ENCODE measurements at regions not wholly inside any gene's neighbourhood (a gene's known extent, or its start where the extent isn't known, plus 50 kb on each side); places are given as distances from the start of the nearest gene placed in this dataset.

GRCh38 chr3:153431076-153431475 is 269.1 kb downstream of the RAP2B start:
- no peak for TF ChIP-seq GTF2I (CRISPR knock-in tag; conservative IDR thresholded peaks at IDR 0.05)
- TF ChIP-seq E2F4 (CRISPR knock-in tag; IDR thresholded peaks at IDR 0.05; ENCODE audit: borderline replicate concordance, low read depth), result no peak
- TF ChIP-seq ZSCAN18 (CRISPR knock-in tag; IDR thresholded peaks at IDR 0.05), result no peak
- no peak for TF ChIP-seq SP1 (CRISPR knock-in tag; conservative IDR thresholded peaks at IDR 0.05)
- TF ChIP-seq ZNF138 (CRISPR knock-in tag; conservative IDR thresholded peaks at IDR 0.05), result no peak
- TF ChIP-seq SOX15 (CRISPR knock-in tag; IDR thresholded peaks at IDR 0.05), result no peak
- no peak for TF ChIP-seq HMGA2 (CRISPR knock-in tag; IDR thresholded peaks at IDR 0.05)
- no peak for TF ChIP-seq MLX (CRISPR knock-in tag; IDR thresholded peaks at IDR 0.05)
- TF ChIP-seq IRF1 (CRISPR knock-in tag; IDR thresholded peaks at IDR 0.05), result no peak
- no peak for TF ChIP-seq NFATC4 (CRISPR knock-in tag; IDR thresholded peaks at IDR 0.05)
- TF ChIP-seq ARID4B (CRISPR knock-in tag; IDR thresholded peaks at IDR 0.05; ENCODE audit: borderline replicate concordance), result no peak
- no peak for TF ChIP-seq NFYB (CRISPR knock-in tag; conservative IDR thresholded peaks at IDR 0.05; ENCODE audit: low read depth)
- TF ChIP-seq ZNF219 (CRISPR knock-in tag; IDR thresholded peaks at IDR 0.05; ENCODE audit: borderline replicate concordance), result no peak
- TF ChIP-seq GABPB1 (CRISPR knock-in tag; IDR thresholded peaks at IDR 0.05), result no peak
- no peak for TF ChIP-seq CBFB (CRISPR knock-in tag; IDR thresholded peaks at IDR 0.05; ENCODE audit: low read depth)
- no peak for TF ChIP-seq ZBTB43 (CRISPR knock-in tag; IDR thresholded peaks at IDR 0.05)
- no peak for TF ChIP-seq ATF1 (CRISPR knock-in tag; IDR thresholded peaks at IDR 0.05)
- no peak for TF ChIP-seq E2F1 (CRISPR knock-in tag; IDR thresholded peaks at IDR 0.05)
- TF ChIP-seq ETV6 (CRISPR knock-in tag; IDR thresholded peaks at IDR 0.05), result no peak
- TF ChIP-seq ATF6 (CRISPR knock-in tag; IDR thresholded peaks at IDR 0.05), result no peak
- DNase-seq (ENCODE audit: low spot score), result no peak
- Mint-ChIP-seq H3K36me3 (no peaks in the 10 kb centered on the region), H3K9me3 (peaks cover 12% of the 10 kb centered on the region), H3K27me3 (ENCODE audit: low read depth) (no peaks in the 10 kb centered on the region), H3K27ac (no peak overlapping the region), H3K4me3 (no peak overlapping the region), H3K4me1 (no peaks in the 10 kb centered on the region)
- POLR2A ChIA-PET, result interaction anchor here (1.1 kb wide), 1 partner anchor 183 kb away, joined by 3 read pairs; no protein-coding TSS in a partner anchor
- CTCF ChIA-PET, result interaction anchor here (1.0 kb wide), 1 partner anchor 355 kb away, joined by 3 read pairs; no protein-coding TSS in a partner anchor
- ATAC-seq, result no peak

Data from WTC11 (cell line).